Head of caudate nucleus (tissue), 42 donors: ENCODE measurements at regions not wholly inside any gene's neighbourhood (a gene's known extent, or its start where the extent isn't known, plus 50 kb on each side); places are given as distances from the start of the nearest gene placed in this dataset.
"Not testable (repeated sequence)": the region's sequence is repeated elsewhere in the genome, so short reads cannot be mapped to it uniquely, and the experiment has no call there.

Experiments used
- DNase-seq, 42 donors: peaks; one replicate each; pipeline versions ENCODE4 v3.0.0 to v3.0.0-alpha.2; 2020 to 2021; ENCODE audit warnings: mixed read lengths in 7 of 42
- intact Hi-C: fragments of 100-400 bp; cut with DNase I; formaldehyde crosslinking; loops from one replicate; pipeline ENCODE4 v1.15.0; 2022

- no peak for DNase-seq
- intact Hi-C loops = no loop called here
These were observed 133.0 kb upstream of the NECTIN3 start for GRCh38 chr3:110938629-110939028.

- no peak for DNase-seq
- intact Hi-C loops = no loop called here
These were observed 131.6 kb upstream of the NECTIN3 start for GRCh38 chr3:110940055-110940454.

GRCh38 chr3:110944782-110945181, 126.8 kb upstream of the NECTIN3 start:
- no peak for DNase-seq
- intact Hi-C loops = no loop called here

GRCh38 chr3:110946810-110947209, 124.8 kb upstream of the NECTIN3 start:
- DNase-seq = no peak
- intact Hi-C loops = no loop called here

- DNase-seq, intact Hi-C loops: not testable (repeated sequence)
These were observed 122.4 kb upstream of the NECTIN3 start for GRCh38 chr3:110949194-110949593.

GRCh38 chr3:110955301-110955880, 116.2 kb upstream of the NECTIN3 start:
- intact Hi-C loops = no loop called here
- no peak for DNase-seq

GRCh38 chr3:110956081-110956480, 115.5 kb upstream of the NECTIN3 start:
- intact Hi-C loops = no loop called here
- DNase-seq = no peak

- no peak for DNase-seq
- intact Hi-C loops = no loop called here
These were observed 114.2 kb upstream of the NECTIN3 start for GRCh38 chr3:110957247-110958025.

GRCh38 chr3:110958313-110959147, 113.1 kb upstream of the NECTIN3 start:
- intact Hi-C loops = no loop called here
- peak in 1 of 42 donors; percentile 1 for DNase-seq

- intact Hi-C loops = no loop called here
- no peak for DNase-seq
These were observed 105.6 kb upstream of the NECTIN3 start for GRCh38 chr3:110965976-110966375.

GRCh38 chr3:110966966-110967663, 104.5 kb upstream of the NECTIN3 start:
- no peak for DNase-seq
- intact Hi-C loops = no loop called here

GRCh38 chr3:110968076-110968475, 103.5 kb upstream of the NECTIN3 start:
- intact Hi-C loops = no loop called here
- no peak for DNase-seq

GRCh38 chr3:110969229-110970211, 102.1 kb upstream of the NECTIN3 start:
- intact Hi-C loops = no loop called here
- no peak for DNase-seq

- intact Hi-C loops = no loop called here
- no peak for DNase-seq
These were observed 100.5 kb upstream of the NECTIN3 start for GRCh38 chr3:110971010-110971601.

- no peak for DNase-seq
- intact Hi-C loops = no loop called here
These were observed 98.2 kb upstream of the NECTIN3 start for GRCh38 chr3:110973263-110973895.

GRCh38 chr3:110974902-110975301, 96.7 kb upstream of the NECTIN3 start:
- intact Hi-C loops = no loop called here
- no peak for DNase-seq

GRCh38 chr3:110984456-110985250, 87.0 kb upstream of the NECTIN3 start:
- intact Hi-C loops = no loop called here
- no peak for DNase-seq
